ENCODE measurements at regions not wholly inside any gene's neighbourhood (a gene's known extent, or its start where the extent isn't known, plus 50 kb on each side); places are given as distances from the start of the nearest gene placed in this dataset.

DNA sequence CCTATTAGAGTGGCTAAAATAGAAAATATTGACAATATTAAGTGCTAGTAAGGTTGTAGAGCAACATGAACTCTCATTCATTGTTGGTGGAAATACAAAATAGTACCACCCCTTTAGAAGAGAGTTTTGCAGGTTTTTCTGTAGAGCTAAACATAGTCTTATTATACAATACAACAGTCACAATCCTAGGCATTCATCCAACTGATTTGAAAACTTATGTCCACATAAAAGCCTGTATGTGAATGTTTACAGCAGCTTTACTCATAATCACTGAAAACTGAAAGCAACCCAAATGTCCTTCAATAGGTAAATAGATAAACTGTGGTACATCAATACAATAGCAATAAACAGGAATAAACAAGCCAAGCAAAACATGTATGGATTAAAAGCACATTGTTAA is 127.2 kb upstream of the PRNP start:
- no peak for DNase-seq (ENCODE audit: low read depth)

- no peak for DNase-seq (ENCODE audit: low read depth)
Measured at GRCh38 chr20:4556781-4557180, 129.5 kb upstream of the PRNP start.

GRCh38 chr20:4555188-4555890 is 130.9 kb upstream of the PRNP start:
- peak; percentile 63 for DNase-seq (ENCODE audit: low read depth)

DNA sequence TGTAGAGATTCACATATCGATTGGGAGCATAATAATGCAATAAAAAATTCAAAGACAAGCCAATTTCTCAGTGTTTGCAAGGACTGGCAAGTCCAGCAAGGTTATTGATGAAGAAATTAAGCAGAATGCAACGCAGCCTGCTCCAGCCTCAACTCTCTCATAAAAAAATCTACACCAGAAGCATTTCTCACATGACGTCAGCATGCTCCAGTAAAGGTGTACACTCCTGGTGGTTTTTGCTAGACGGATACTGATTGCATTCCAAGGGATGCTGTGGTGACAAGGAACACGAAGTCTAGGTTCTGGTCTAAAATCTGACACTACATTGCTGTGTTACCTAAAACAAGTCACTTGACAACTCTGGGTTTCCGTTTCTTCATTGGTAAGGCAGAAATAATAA is 131.9 kb upstream of the PRNP start:
- no peak for DNase-seq (ENCODE audit: low read depth)

- DNase-seq (ENCODE audit: low read depth), result no peak
Measured at GRCh38 chr20:4552075-4552640, 134.1 kb upstream of the PRNP start.

- DNase-seq (ENCODE audit: low read depth), result peak; percentile 73
Measured at GRCh38 chr20:4550740-4551139, 135.5 kb upstream of the PRNP start.

- DNase-seq (ENCODE audit: low read depth), result no peak
Measured at GRCh38 chr20:4549711-4550259, 136.5 kb upstream of the PRNP start.

GRCh38 chr20:4548552-4548951 is 137.7 kb upstream of the PRNP start:
- DNase-seq (ENCODE audit: low read depth), result no peak

DNA sequence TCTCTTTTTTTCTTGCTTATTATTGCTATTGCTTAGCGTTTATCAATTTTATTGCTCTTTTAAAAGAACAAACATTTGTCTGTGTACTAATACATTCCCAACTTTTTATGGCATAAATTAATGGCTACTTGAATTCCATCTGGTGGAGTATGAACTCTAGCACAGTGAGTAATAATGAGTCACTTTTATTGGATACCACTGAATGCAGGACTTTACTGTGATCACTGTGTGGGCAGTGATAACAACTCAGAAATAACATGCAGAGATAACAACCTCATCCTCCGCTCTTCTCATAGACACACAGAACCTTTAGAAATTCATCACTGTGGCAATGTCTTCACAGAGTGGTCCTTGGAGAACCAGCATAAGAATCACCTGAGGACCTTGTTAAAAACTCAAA is 139.5 kb upstream of the PRNP start:
- DNase-seq (ENCODE audit: low read depth), result peak; percentile 69

DNA sequence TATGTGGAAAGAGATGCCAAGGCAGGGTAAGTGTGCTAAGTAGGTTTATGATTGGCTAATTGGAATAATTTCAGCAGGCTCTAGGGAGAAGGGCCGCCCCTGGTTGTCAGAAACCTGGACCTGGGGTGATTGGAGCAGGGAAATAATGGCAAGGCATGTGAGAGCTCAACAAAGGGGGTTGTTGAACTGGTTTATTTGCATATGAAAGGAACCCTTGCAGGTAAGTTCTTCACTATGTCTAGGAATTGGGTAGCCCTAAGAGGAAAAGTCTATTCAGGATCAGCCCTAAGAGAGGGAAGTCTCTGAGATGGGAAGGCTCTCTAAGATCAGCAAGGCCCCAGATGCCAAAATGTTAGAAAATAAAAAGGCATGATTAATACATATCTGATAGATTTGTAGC is 139.9 kb upstream of the PRNP start:
- no peak for DNase-seq (ENCODE audit: low read depth)

DNA sequence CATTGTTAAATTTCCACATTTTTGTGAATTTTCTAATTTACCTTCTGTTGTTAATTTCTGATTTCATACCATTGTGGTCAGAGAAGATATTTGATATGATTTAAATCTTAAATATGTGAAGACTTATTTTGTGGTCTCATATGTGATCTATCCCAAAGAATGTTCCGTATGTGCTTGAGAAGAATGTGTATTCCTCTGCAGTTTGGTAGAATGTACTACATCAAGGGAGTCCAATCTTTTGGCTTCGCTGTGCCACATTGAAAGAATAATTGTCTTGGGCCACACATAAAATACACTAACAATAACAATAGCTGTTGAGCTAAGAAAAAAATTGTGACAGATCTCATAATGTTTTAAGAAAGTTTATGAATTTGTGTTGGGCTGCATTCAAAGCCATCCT is 140.7 kb upstream of the PRNP start:
- DNase-seq (ENCODE audit: low read depth), result no peak

DNA sequence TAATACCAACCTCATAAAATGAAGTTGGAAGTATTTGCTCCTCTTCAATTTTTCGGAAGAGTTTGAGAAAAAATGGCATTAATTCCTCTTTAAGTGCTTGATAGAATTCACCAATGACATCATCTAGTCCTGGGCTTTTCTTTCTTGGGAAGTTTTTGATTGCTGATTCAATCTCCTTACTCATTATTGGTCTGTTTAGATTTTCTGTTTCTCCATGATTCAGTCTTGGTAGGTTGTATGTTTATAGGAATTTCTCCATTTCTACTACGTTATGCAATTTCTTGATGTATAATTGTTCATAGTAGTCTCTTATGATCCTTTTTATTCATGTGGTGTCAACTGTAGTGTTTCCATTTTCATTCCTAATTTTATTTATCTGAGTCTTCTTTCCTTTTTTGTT is 141.5 kb upstream of the PRNP start:
- DNase-seq (ENCODE audit: low read depth), result no peak

- DNase-seq (ENCODE audit: low read depth), result no peak
Measured at GRCh38 chr20:4542270-4542669, 144.0 kb upstream of the PRNP start.

DNA sequence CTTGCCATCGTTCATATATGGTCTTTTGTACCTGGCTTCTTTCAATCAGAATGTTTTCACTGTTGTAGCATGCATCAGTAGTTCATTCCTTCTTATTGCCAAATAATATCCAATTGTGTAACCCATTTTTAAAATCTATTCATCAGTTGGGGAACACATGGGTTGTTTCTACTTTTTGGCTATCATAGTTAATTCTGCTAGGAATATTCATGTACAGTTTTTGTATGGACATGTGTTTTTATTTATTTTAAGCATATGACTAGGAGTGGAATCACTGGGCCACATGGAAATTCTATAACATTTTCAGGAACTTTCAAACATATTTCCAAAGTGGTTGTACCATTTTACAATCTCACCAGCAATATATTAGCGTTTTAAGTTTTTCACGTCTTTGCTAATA is 151.9 kb upstream of the PRNP start:
- DNase-seq (ENCODE audit: low read depth), result no peak

- DNase-seq (ENCODE audit: low read depth), result no peak
Measured at GRCh38 chr20:4533368-4534133, 152.7 kb upstream of the PRNP start.

- DNase-seq (ENCODE audit: low read depth), result no peak
Measured at GRCh38 chr20:4532772-4533171, 153.5 kb upstream of the PRNP start.

DNA sequence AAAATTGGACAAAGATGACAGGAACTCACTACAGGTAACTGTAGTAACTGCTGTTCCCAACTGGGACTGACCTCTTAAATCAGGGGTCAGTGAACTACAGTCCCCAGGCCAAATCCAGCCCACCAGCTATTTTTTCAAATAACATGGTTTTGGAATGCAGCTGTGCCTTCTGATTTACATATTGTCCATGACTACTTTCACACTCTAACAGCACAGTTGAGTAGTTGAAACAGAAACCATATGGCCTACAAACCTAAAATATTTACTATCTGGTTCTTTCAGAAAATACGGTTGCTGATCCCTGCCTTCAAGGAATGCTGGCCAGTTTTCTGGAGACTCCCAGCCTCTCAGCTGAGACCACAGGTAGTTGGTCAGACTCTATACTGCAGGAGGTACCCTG is 161.5 kb upstream of the PRNP start:
- DNase-seq (ENCODE audit: low read depth), result no peak

GRCh38 chr20:4524307-4524706 is 161.9 kb upstream of the PRNP start:
- DNase-seq (ENCODE audit: low read depth), result no peak

- DNase-seq (ENCODE audit: low read depth), result no peak
Measured at GRCh38 chr20:4522310-4522709, 163.9 kb upstream of the PRNP start.

- no peak for DNase-seq (ENCODE audit: low read depth)
Measured at GRCh38 chr20:4521170-4521968, 164.9 kb upstream of the PRNP start.

DNA sequence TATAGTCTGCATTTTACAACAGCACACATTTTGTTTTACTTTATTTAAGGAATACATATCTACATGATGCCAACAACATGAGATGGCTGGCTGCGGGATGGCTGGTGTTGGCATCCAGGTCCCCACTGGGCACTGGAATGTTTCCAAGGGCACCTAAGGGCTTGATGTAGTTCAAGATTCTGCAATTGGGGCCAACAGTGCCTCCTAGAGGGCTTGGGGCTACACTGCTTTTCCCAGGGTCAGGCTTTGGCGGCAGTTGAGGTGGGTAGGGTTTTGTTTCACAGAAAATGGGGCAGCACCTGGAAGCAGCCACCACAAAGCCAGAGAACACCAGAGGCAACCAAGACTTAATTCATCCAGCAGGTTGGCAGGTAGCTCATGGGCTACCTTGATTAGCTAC is 166.7 kb upstream of the PRNP start:
- peak; percentile 21 for DNase-seq (ENCODE audit: low read depth)

DNA sequence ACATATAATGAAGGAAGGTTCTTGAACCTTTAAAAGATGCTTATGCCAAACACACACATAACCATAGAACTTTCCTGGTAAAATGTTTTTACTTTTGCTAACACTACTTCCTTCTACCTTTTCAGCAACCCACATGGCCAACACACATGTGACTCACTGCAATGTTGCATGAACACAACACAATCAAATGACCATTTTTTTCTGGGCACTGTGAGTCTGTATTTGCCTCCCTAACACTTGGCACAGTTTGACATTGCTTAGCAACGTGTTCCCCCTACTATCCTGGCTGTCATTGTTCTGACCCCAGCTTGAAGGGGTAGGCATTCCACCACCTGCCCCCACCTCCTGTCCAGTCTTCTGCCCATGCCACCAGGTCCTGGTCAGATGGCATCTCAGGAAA is 169.4 kb upstream of the PRNP start:
- peak; percentile 15 for DNase-seq (ENCODE audit: low read depth)
